ENCODE measurements at regions not wholly inside any gene's neighbourhood (a gene's known extent, or its start where the extent isn't known, plus 50 kb on each side); places are given as distances from the start of the nearest gene placed in this dataset.
"Not testable (repeated sequence)": the region's sequence is repeated elsewhere in the genome, so short reads cannot be mapped to it uniquely, and the experiment has no call there.

GRCh38 chr13:65946387-65946786 lies 1283.7 kb downstream of the PCDH9 start:
- DNase-seq (ENCODE audit: low read depth, low spot score) = no peak

GRCh38 chr13:65943708-65944107 lies 1286.4 kb downstream of the PCDH9 start:
- no peak for DNase-seq (ENCODE audit: low read depth, low spot score)

- no peak for DNase-seq (ENCODE audit: low read depth, low spot score)
These were observed 1287.1 kb downstream of the PCDH9 start for GRCh38 chr13:65943024-65943423.

GRCh38 chr13:65940720-65941119 lies 1289.4 kb downstream of the PCDH9 start:
- no peak for DNase-seq (ENCODE audit: low read depth, low spot score)

GRCh38 chr13:65937251-65937650 lies 1292.9 kb downstream of the PCDH9 start:
- no peak for DNase-seq (ENCODE audit: low read depth, low spot score)

GRCh38 chr13:65936249-65936648 lies 1293.9 kb downstream of the PCDH9 start:
- DNase-seq (ENCODE audit: low read depth, low spot score) = no peak

GRCh38 chr13:65932587-65933239 lies 1297.4 kb downstream of the PCDH9 start:
- DNase-seq (ENCODE audit: low read depth, low spot score) = no peak

GRCh38 chr13:65932013-65932412 lies 1298.1 kb downstream of the PCDH9 start:
- DNase-seq (ENCODE audit: low read depth, low spot score) = no peak

GRCh38 chr13:65929436-65929835 lies 1300.7 kb downstream of the PCDH9 start:
- no peak for DNase-seq (ENCODE audit: low read depth, low spot score)

GRCh38 chr13:65926750-65927171 lies 1303.4 kb downstream of the PCDH9 start:
- DNase-seq (ENCODE audit: low read depth, low spot score) = no peak

GRCh38 chr13:65922846-65923245 lies 1307.3 kb downstream of the PCDH9 start:
- not testable (repeated sequence) for DNase-seq (ENCODE audit: low read depth, low spot score)

GRCh38 chr13:65921933-65922332 lies 1308.2 kb downstream of the PCDH9 start:
- no peak for DNase-seq (ENCODE audit: low read depth, low spot score)

- no peak for DNase-seq (ENCODE audit: low read depth, low spot score)
These were observed 1312.4 kb downstream of the PCDH9 start for GRCh38 chr13:65917731-65918130.

- DNase-seq (ENCODE audit: low read depth, low spot score) = no peak
These were observed 1314.9 kb downstream of the PCDH9 start for GRCh38 chr13:65915195-65915594.

GRCh38 chr13:65914716-65915115 lies 1315.4 kb downstream of the PCDH9 start:
- no peak for DNase-seq (ENCODE audit: low read depth, low spot score)

GRCh38 chr13:65913173-65913572 lies 1317.0 kb downstream of the PCDH9 start:
- peak; percentile 51 for DNase-seq (ENCODE audit: low read depth, low spot score)

GRCh38 chr13:65912516-65912915 lies 1317.6 kb downstream of the PCDH9 start:
- no peak for DNase-seq (ENCODE audit: low read depth, low spot score)

GRCh38 chr13:65911546-65912193 lies 1318.5 kb downstream of the PCDH9 start:
- DNase-seq (ENCODE audit: low read depth, low spot score) = no peak

- no peak for DNase-seq (ENCODE audit: low read depth, low spot score)
These were observed 1320.6 kb downstream of the PCDH9 start for GRCh38 chr13:65909501-65909900.

- no peak for DNase-seq (ENCODE audit: low read depth, low spot score)
These were observed 1322.2 kb downstream of the PCDH9 start for GRCh38 chr13:65907666-65908525.

- DNase-seq (ENCODE audit: low read depth, low spot score) = no peak
These were observed 1328.4 kb downstream of the PCDH9 start for GRCh38 chr13:65901723-65902122.

- no peak for DNase-seq (ENCODE audit: low read depth, low spot score)
These were observed 1336.1 kb downstream of the PCDH9 start for GRCh38 chr13:65894049-65894448.

- DNase-seq (ENCODE audit: low read depth, low spot score) = no peak
These were observed 1337.3 kb downstream of the PCDH9 start for GRCh38 chr13:65892859-65893258.

Data from smooth muscle cell of the brain vasculature (primary cell).